Mucosa of descending colon (tissue), 3 donors: ENCODE measurements at regions not wholly inside any gene's neighbourhood (a gene's known extent, or its start where the extent isn't known, plus 50 kb on each side); places are given as distances from the start of the nearest gene placed in this dataset.

ENCODE experiments used
- ATAC-seq: fragments of 200-7000 bp; cut with Tn5 transposase; one replicate; pipeline ENCODE4 v1.9.1; 2020; ENCODE audit warnings: mild to moderate bottlenecking, moderate library complexity
- DNase-seq, 3 donors: peaks; one replicate each; pipeline ENCODE4 v3.0.0-alpha.2; 2020
- H3K36me3 ChIP-seq: fragments of 200-600 bp; one replicate; pipeline ENCODE4 v1.8.0; 2021; ENCODE audit warnings: low read depth, mild to moderate bottlenecking
- H3K4me1 ChIP-seq: fragments of 200-600 bp; one replicate; pipeline ENCODE4 v1.8.0; 2021; ENCODE audit warnings: low read depth, mild to moderate bottlenecking
- H3K4me3 ChIP-seq: fragments of 200-600 bp; one replicate; pipeline ENCODE4 v1.8.0; 2021; ENCODE audit warnings: mild to moderate bottlenecking
- H3K9me3 ChIP-seq: fragments of 200-600 bp; one replicate; pipeline ENCODE4 v1.8.0; 2021; ENCODE audit warnings: mild to moderate bottlenecking
- intact Hi-C, 2 donors: fragments of 100-400 bp; cut with DNase I in 1 of 2; cut with micrococcal nuclease in 1 of 2; formaldehyde crosslinking; loops; one replicate each; pipeline versions ENCODE4 v1.11.0 to v1.11.1; 2022; cut with DNase I, micrococcal nuclease
- TF ChIP-seq, protein P1 (sequence below): fragments of 200-600 bp; IDR thresholded peaks from one replicate; pipeline ENCODE4 v1.8.0; 2022; ENCODE audit warnings: antibody characterized with exemption, mild to moderate bottlenecking
- donor health status: DM: no; HTN: no; CAD: no; lungs with moderate emphysema.
- donor health status: DM: no; HTN: no; CAD: no.
- donor health status: DM: no; HTN: yes; CAD: no.

- TF ChIP-seq, protein P1, sequence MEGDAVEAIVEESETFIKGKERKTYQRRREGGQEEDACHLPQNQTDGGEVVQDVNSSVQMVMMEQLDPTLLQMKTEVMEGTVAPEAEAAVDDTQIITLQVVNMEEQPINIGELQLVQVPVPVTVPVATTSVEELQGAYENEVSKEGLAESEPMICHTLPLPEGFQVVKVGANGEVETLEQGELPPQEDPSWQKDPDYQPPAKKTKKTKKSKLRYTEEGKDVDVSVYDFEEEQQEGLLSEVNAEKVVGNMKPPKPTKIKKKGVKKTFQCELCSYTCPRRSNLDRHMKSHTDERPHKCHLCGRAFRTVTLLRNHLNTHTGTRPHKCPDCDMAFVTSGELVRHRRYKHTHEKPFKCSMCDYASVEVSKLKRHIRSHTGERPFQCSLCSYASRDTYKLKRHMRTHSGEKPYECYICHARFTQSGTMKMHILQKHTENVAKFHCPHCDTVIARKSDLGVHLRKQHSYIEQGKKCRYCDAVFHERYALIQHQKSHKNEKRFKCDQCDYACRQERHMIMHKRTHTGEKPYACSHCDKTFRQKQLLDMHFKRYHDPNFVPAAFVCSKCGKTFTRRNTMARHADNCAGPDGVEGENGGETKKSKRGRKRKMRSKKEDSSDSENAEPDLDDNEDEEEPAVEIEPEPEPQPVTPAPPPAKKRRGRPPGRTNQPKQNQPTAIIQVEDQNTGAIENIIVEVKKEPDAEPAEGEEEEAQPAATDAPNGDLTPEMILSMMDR, result no peak
Observed at GRCh38 chr15:37253877-37254276, 153.5 kb upstream of the MEIS2 start.

GRCh38 chr15:37260255-37260654 is 159.9 kb upstream of the MEIS2 start:
- intact Hi-C loops, result no loop called here
- H3K9me3 ChIP-seq, result no peaks in the 10 kb centered on the region
- DNase-seq (no peak), ATAC-seq (no peak)
- H3K4me3 ChIP-seq, result no peak overlapping the region
- TF ChIP-seq, protein P1, result no peak
- H3K36me3 ChIP-seq, result no peaks in the 10 kb centered on the region
- no peaks in the 10 kb centered on the region for H3K4me1 ChIP-seq

More at GRCh38 chr15:37253877-37254276, 153.5 kb upstream of the MEIS2 start:
- H3K36me3 ChIP-seq, result no peaks in the 10 kb centered on the region
- intact Hi-C loops, result no loop called here
- H3K4me3 ChIP-seq, result no peak overlapping the region
- ATAC-seq, result no peak
- H3K9me3 ChIP-seq, result no peaks in the 10 kb centered on the region
- H3K4me1 ChIP-seq, result no peaks in the 10 kb centered on the region
- no peak for DNase-seq

DNA sequence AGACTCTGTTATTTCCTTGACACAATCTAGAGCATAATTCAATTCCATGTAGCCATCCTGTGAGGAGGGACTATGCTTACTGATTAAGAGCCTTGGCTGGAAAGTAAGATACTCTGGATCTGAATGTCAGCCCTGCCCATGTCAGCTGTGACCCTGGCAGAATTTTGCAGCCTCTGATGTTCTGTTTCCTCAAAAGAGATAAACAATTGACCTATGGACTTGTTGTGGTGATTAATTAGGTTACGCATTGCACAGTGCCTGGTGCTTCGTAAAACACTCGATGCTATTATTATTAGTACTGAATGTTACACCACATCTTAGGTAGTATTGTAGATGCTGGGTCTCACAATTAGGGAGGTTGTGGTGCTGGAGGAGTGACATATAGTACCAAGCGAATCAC is 161.3 kb upstream of the MEIS2 start:
- no peaks in the 10 kb centered on the region for H3K9me3 ChIP-seq
- TF ChIP-seq, protein P1, result no peak
- DNase-seq (no peak), ATAC-seq (no peak)
- H3K4me3 ChIP-seq, result no peak overlapping the region
- intact Hi-C loops, result no loop called here
- H3K36me3 ChIP-seq, result no peaks in the 10 kb centered on the region
- no peaks in the 10 kb centered on the region for H3K4me1 ChIP-seq

DNA sequence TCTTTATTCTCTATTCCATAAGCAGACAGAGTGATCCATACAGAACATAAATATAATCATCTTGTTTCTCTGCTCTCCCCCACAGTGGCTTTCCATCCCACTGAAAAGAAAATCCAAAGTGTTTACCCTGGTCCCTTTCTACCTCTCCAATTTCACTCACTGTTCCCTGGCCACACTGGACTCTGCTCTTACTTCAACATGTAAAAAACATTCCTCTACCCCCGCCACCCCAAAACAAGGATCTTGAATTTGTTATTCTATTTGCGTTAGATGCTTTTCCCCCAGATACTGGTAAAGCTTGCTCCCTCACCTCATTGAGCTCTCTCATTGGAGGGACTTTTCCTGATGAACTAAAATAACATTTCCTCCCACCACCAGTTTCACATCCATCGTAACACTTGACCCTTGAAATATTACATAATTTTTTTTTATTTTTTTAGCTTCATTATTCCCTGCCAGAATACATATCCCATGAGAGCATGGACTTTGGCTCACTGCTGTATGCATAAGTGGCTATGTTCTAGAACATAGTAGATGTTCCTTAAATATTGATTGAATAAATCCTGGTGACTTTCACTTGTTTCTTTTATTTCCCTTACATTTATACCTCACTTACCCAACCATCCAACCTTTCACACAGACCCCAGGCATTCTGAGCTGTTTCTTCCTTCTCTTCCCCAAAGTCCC is 162.7 kb upstream of the MEIS2 start:
- Histone ChIP-seq H3K36me3 (no peaks in the 10 kb centered on the region), H3K4me1 (no peaks in the 10 kb centered on the region), H3K4me3 (no peak overlapping the region), H3K9me3 (no peaks in the 10 kb centered on the region)
- ATAC-seq (no peak), DNase-seq (no peak)
- TF ChIP-seq, protein P1, result no peak
- intact Hi-C loops, result no loop called here

- TF ChIP-seq, protein P1, result no peak
- no peaks in the 10 kb centered on the region for H3K4me1 ChIP-seq
- H3K4me3 ChIP-seq, result no peak overlapping the region
- no peaks in the 10 kb centered on the region for H3K36me3 ChIP-seq
- DNase-seq, result no peak
- intact Hi-C loops, result no loop called here
- no peak for ATAC-seq
- H3K9me3 ChIP-seq, result peaks cover 9% of the 10 kb centered on the region
Observed at GRCh38 chr15:37289109-37289765, 188.9 kb upstream of the MEIS2 start.
